Naive thymus-derived CD4-positive, alpha-beta T cell (primary cell): ENCODE measurements at regions not wholly inside any gene's neighbourhood (a gene's known extent, or its start where the extent isn't known, plus 50 kb on each side); places are given as distances from the start of the nearest gene placed in this dataset.

Experiments
- ATAC-seq: fragments of 150-1000 bp; cut with Tn5 transposase; 2 replicates; pipeline ENCODE4 v1.10.0; 2021; ENCODE audit warnings: mild to moderate bottlenecking, moderate library complexity
- CTCF ChIA-PET: fragments of 350-600 bp; sonication (Branson Sonifier 250); formaldehyde crosslinking; loops from one replicate; lab custom pipeline; 2021; ENCODE audit warnings: antibody characterized with exemption; lab: Charles Lee
- POLR2A ChIA-PET: fragments of 350-600 bp; sonication (Branson Sonifier 250); formaldehyde crosslinking; loops from one replicate; lab custom pipeline; 2021; ENCODE audit warnings: antibody characterized with exemption, inconsistent platforms; lab: Charles Lee
- DNase-seq, 9 donors: peaks; one replicate each; pipeline versions ENCODE4 v3.0.0 to v3.0.0-alpha.2; 2020 to 2022; ENCODE audit warnings: mixed read lengths in 1 of 9
- H3K27ac ChIP-seq: one replicate; pipeline ENCODE4 v1.7.0; 2013; ENCODE audit warnings: mild to moderate bottlenecking, low read depth, low read length, moderate library complexity
- H3K27me3 ChIP-seq, 2 donors: one replicate each; pipeline ENCODE4 v1.7.0; 2013; ENCODE audit warnings: low read length in 2 of 2, mild to moderate bottlenecking in 2 of 2, moderate library complexity in 2 of 2; ENCODE audit not compliant: control insufficient read depth in 2 of 2, insufficient read depth in 2 of 2
- H3K36me3 ChIP-seq, 3 experiments: 1 replicate in 2 of 3; 2 replicates in 1 of 3; pipeline ENCODE4 v1.7.0; 2013; ENCODE audit warnings: low read length in 3 of 3, mild to moderate bottlenecking in 3 of 3, moderate library complexity in 1 of 3; ENCODE audit not compliant: insufficient read depth in 3 of 3, control insufficient read depth in 2 of 3
- H3K4me1 ChIP-seq, 2 donors: one replicate each; pipeline ENCODE4 v1.7.0; 2013; ENCODE audit warnings: low read length in 2 of 2, mild to moderate bottlenecking in 2 of 2, moderate library complexity in 1 of 2; ENCODE audit not compliant: control insufficient read depth in 2 of 2, insufficient read depth in 2 of 2
- H3K4me3 ChIP-seq: 2 replicates; pipeline ENCODE4 v1.7.0; 2013; ENCODE audit warnings: mild to moderate bottlenecking, low read length
- H3K9me3 ChIP-seq, 3 experiments: 1 replicate in 2 of 3; 2 replicates in 1 of 3; pipeline ENCODE4 v1.7.0; 2013; ENCODE audit warnings: low read length in 3 of 3; ENCODE audit not compliant: control insufficient read depth in 2 of 3
- H3K27ac Mint-ChIP-seq, 9 donors: one replicate each; pipeline ENCODE4 v1.8.0; 2020 to 2022; ENCODE audit warnings: mixed read lengths in 9 of 9, mild to moderate bottlenecking in 8 of 9, moderate library complexity in 5 of 9, inconsistent platforms in 2 of 9
- H3K27me3 Mint-ChIP-seq, 5 donors: one replicate each; pipeline ENCODE4 v1.8.0; 2021 to 2022; ENCODE audit warnings: mixed read lengths in 5 of 5, mild to moderate bottlenecking in 1 of 5
- H3K36me3 Mint-ChIP-seq, 5 donors: one replicate each; pipeline ENCODE4 v1.8.0; 2020 to 2022; ENCODE audit warnings: mixed read lengths in 5 of 5, mild to moderate bottlenecking in 3 of 5, inconsistent platforms in 1 of 5
- H3K4me1 Mint-ChIP-seq, 7 donors: one replicate each; pipeline ENCODE4 v1.8.0; 2020 to 2022; ENCODE audit warnings: mixed read lengths in 7 of 7, mild to moderate bottlenecking in 3 of 7, inconsistent platforms in 1 of 7
- H3K4me3 Mint-ChIP-seq, 10 donors: one replicate each; pipeline ENCODE4 v1.8.0; 2020 to 2022; ENCODE audit warnings: mild to moderate bottlenecking in 10 of 10, mixed read lengths in 10 of 10, moderate library complexity in 6 of 10, inconsistent platforms in 2 of 10
- H3K9me3 Mint-ChIP-seq, 11 donors: one replicate each; pipeline ENCODE4 v1.8.0; 2020 to 2022; ENCODE audit warnings: mixed read lengths in 11 of 11, mild to moderate bottlenecking in 4 of 11, inconsistent platforms in 1 of 11, moderate library complexity in 1 of 11
- intact Hi-C, 2 donors: fragments of 100-400 bp; cut with micrococcal nuclease; formaldehyde crosslinking; loops; one replicate each; pipeline ENCODE4 v1.15.1; 2023

- peaks cover 5 to 34% (median 31%) of the 10 kb centered on the region in 5 donors for H3K27me3 Mint-ChIP-seq
- CTCF ChIA-PET = no interaction called here
- ATAC-seq (no peak), DNase-seq (no peak)
- H3K27ac Mint-ChIP-seq = no peak overlapping the region
- no peaks in the 10 kb centered on the region for H3K4me1 Mint-ChIP-seq
- no peak overlapping the region for H3K4me3 Mint-ChIP-seq
- H3K36me3 Mint-ChIP-seq = no peaks in the 10 kb centered on the region
- H3K4me1 ChIP-seq = no peaks in the 10 kb centered on the region
- peaks cover 0 to 8% (median 0%) of the 10 kb centered on the region in 11 donors for H3K9me3 Mint-ChIP-seq
- no peaks in the 10 kb centered on the region for H3K36me3 ChIP-seq
- no peaks in the 10 kb centered on the region for H3K27me3 ChIP-seq
- POLR2A ChIA-PET = no interaction called here
- H3K27ac ChIP-seq = no peak overlapping the region
- H3K9me3 ChIP-seq = no peaks in the 10 kb centered on the region
- intact Hi-C loops = no loop called here
- no peak overlapping the region for H3K4me3 ChIP-seq
These were observed 51.2 kb upstream of the TNR start for GRCh38 chr1:175794586-175794985.

GRCh38 chr1:175793617-175794016 is 50.2 kb upstream of the TNR start:
- H3K27me3 Mint-ChIP-seq = peaks cover 3 to 38% (median 34%) of the 10 kb centered on the region in 5 donors
- DNase-seq (no peak), ATAC-seq (no peak)
- Histone ChIP-seq H3K4me3 (no peak overlapping the region), H3K27ac (no peak overlapping the region), H3K4me1 (no peaks in the 10 kb centered on the region), H3K36me3 (no peaks in the 10 kb centered on the region), H3K27me3 (no peaks in the 10 kb centered on the region), H3K9me3 (no peaks in the 10 kb centered on the region)
- intact Hi-C loops = no loop called here
- H3K27ac Mint-ChIP-seq = no peak overlapping the region
- ChIA-PET POLR2A (no interaction called here), CTCF (no interaction called here)
- H3K4me3 Mint-ChIP-seq = no peak overlapping the region
- H3K9me3 Mint-ChIP-seq = peaks cover 0 to 11% (median 0%) of the 10 kb centered on the region in 11 donors
- no peaks in the 10 kb centered on the region for H3K36me3 Mint-ChIP-seq
- H3K4me1 Mint-ChIP-seq = no peaks in the 10 kb centered on the region
